GM18498 (cell line): ENCODE measurements at regions not wholly inside any gene's neighbourhood (a gene's known extent, or its start where the extent isn't known, plus 50 kb on each side); places are given as distances from the start of the nearest gene placed in this dataset.

Experiments used
- ATAC-seq: cut with Tn5 transposase; IDR thresholded peaks from one replicate; pipeline ENCODE4 v1.9.1; 2021; ENCODE audit warnings: mild to moderate bottlenecking, moderate library complexity; ENCODE audit not compliant: unreplicated experiment

- no peak for ATAC-seq
Measured at GRCh38 chr4:13184199-13184598, 299.9 kb downstream of the RAB28 start.

- ATAC-seq, result no peak
Measured at GRCh38 chr4:13182133-13182532, 302.0 kb downstream of the RAB28 start.

- ATAC-seq, result no peak
Measured at GRCh38 chr4:13181681-13182080, 302.5 kb downstream of the RAB28 start.

- no peak for ATAC-seq
Measured at GRCh38 chr4:13180701-13181100, 303.4 kb downstream of the RAB28 start.

- ATAC-seq, result no peak
Measured at GRCh38 chr4:13178621-13179020, 305.5 kb downstream of the RAB28 start.

GRCh38 chr4:13176741-13177142 lies 307.4 kb downstream of the RAB28 start:
- no peak for ATAC-seq

GRCh38 chr4:13174926-13175325 lies 309.2 kb downstream of the RAB28 start:
- ATAC-seq, result no peak

GRCh38 chr4:13174001-13174400 lies 310.1 kb downstream of the RAB28 start:
- no peak for ATAC-seq

- ATAC-seq, result no peak
Measured at GRCh38 chr4:13171292-13172057, 312.7 kb downstream of the RAB28 start.

- no peak for ATAC-seq
Measured at GRCh38 chr4:13169731-13170525, 314.2 kb downstream of the RAB28 start.

GRCh38 chr4:13168326-13168725 lies 315.8 kb downstream of the RAB28 start:
- no peak for ATAC-seq

- no peak for ATAC-seq
Measured at GRCh38 chr4:13166214-13166613, 317.9 kb downstream of the RAB28 start.

GRCh38 chr4:13164783-13165331 lies 319.3 kb downstream of the RAB28 start:
- ATAC-seq, result no peak

- ATAC-seq, result no peak
Measured at GRCh38 chr4:13162886-13163285, 321.3 kb downstream of the RAB28 start.

- ATAC-seq, result no peak
Measured at GRCh38 chr4:13160920-13161319, 323.2 kb downstream of the RAB28 start.

GRCh38 chr4:13159041-13159620 lies 325.0 kb downstream of the RAB28 start:
- ATAC-seq, result no peak

GRCh38 chr4:13151194-13151593 lies 332.9 kb downstream of the RAB28 start:
- no peak for ATAC-seq

GRCh38 chr4:13143222-13144070 lies 340.7 kb downstream of the RAB28 start:
- no peak for ATAC-seq

GRCh38 chr4:13142726-13143125 lies 341.4 kb downstream of the RAB28 start:
- ATAC-seq, result no peak

- no peak for ATAC-seq
Measured at GRCh38 chr4:13142191-13142590, 341.9 kb downstream of the RAB28 start.

- ATAC-seq, result no peak
Measured at GRCh38 chr4:13137390-13137789, 346.8 kb downstream of the RAB28 start.
